BJ (cell line): ENCODE measurements at regions not wholly inside any gene's neighbourhood (a gene's known extent, or its start where the extent isn't known, plus 50 kb on each side); places are given as distances from the start of the nearest gene placed in this dataset.

Experiments
- CTCF ChIA-PET: fragments of 350-600 bp; formaldehyde crosslinking; extraction: SDS; loops from one replicate; lab custom pipeline; 2021; ENCODE audit warnings: antibody characterized with exemption, inconsistent platforms; lab: Yijun Ruan, JAX
- POLR2A ChIA-PET: fragments of 300-600 bp; sonication (Branson Sonifier 250); formaldehyde crosslinking; extraction: SDS; loops from one replicate; lab custom pipeline; 2021; ENCODE audit warnings: antibody characterized with exemption; lab: Charles Lee
- DNase-seq: peaks from one replicate; pipeline ENCODE4 v3.0.0-alpha.2; 2011; ENCODE audit warnings: low read depth
- H3K27me3 ChIP-seq: 2 replicates; pipeline ENCODE4 v1.6.0; 2011; ENCODE audit warnings: low read length; ENCODE audit not compliant: control insufficient read depth, insufficient read depth
- H3K36me3 ChIP-seq: 2 replicates; pipeline ENCODE4 v1.5.1; 2011; ENCODE audit warnings: low read length; ENCODE audit not compliant: control insufficient read depth, insufficient read depth
- H3K4me3 ChIP-seq: 2 replicates; pipeline ENCODE4 v1.5.1; 2011; ENCODE audit warnings: low read depth, mild to moderate bottlenecking, control low read depth, low read length
- TF ChIP-seq, protein P1 (sequence below): IDR thresholded peaks from 2 replicates; pipeline ENCODE4 v1.5.1; 2011; ENCODE audit warnings: low read depth, mild to moderate bottlenecking, control low read depth, inconsistent platforms, low read length, moderate library complexity; ENCODE audit not compliant: insufficient read depth

DNA sequence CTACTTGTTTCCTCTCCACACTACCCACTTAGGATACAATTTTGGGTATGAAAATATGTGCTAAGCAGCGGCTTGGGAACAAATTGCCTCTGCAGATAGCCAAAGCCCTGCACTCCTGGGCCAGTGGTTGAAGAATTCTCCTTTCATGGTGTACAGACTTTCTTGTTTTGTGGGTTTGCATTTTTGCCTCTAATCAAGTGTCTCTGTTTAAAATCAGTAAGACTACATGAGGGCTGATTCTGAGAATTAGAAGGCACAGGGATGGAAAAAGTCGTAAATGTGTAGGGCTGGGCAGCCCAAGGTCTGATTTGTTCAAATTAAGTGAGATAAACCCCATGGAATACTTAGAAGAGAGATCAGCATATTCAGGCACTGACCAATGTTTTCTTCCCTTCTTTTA is 103.7 kb upstream of the CD180 start:
- TF ChIP-seq, protein P1, sequence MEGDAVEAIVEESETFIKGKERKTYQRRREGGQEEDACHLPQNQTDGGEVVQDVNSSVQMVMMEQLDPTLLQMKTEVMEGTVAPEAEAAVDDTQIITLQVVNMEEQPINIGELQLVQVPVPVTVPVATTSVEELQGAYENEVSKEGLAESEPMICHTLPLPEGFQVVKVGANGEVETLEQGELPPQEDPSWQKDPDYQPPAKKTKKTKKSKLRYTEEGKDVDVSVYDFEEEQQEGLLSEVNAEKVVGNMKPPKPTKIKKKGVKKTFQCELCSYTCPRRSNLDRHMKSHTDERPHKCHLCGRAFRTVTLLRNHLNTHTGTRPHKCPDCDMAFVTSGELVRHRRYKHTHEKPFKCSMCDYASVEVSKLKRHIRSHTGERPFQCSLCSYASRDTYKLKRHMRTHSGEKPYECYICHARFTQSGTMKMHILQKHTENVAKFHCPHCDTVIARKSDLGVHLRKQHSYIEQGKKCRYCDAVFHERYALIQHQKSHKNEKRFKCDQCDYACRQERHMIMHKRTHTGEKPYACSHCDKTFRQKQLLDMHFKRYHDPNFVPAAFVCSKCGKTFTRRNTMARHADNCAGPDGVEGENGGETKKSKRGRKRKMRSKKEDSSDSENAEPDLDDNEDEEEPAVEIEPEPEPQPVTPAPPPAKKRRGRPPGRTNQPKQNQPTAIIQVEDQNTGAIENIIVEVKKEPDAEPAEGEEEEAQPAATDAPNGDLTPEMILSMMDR, result no peak
- H3K36me3 ChIP-seq, result no peaks in the 10 kb centered on the region
- no peak overlapping the region for H3K4me3 ChIP-seq
- no peaks in the 10 kb centered on the region for H3K27me3 ChIP-seq
- POLR2A ChIA-PET, result no interaction called here
- no peak for DNase-seq
- CTCF ChIA-PET, result no interaction called here

DNA sequence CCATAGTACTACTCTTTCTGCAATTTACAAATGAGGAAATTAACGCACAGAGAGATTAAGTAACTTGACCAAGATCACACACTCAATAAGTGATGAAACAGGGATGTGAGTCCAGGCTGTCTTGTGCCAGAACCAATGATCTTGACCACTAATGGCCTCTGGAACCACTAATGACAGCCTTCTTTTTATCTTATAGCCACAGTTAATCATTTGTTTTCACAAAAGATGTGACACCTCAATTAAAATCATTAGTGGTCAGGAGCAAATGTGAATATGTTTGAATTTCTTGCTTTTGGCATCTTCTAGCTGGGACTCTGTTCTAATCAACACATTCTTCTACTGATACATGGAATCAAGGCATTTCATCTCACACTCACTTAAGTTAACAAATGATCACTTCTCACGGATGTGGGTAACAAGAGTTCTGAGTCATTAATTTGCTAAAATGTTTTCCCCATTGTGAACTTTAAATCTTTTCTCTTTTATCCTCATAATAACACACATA is 102.7 kb upstream of the CD180 start:
- H3K4me3 ChIP-seq, result no peak overlapping the region
- DNase-seq, result no peak
- no peaks in the 10 kb centered on the region for H3K36me3 ChIP-seq
- TF ChIP-seq, protein P1, result no peak
- H3K27me3 ChIP-seq, result no peaks in the 10 kb centered on the region
- ChIA-PET POLR2A (no interaction called here), CTCF (no interaction called here)

DNA sequence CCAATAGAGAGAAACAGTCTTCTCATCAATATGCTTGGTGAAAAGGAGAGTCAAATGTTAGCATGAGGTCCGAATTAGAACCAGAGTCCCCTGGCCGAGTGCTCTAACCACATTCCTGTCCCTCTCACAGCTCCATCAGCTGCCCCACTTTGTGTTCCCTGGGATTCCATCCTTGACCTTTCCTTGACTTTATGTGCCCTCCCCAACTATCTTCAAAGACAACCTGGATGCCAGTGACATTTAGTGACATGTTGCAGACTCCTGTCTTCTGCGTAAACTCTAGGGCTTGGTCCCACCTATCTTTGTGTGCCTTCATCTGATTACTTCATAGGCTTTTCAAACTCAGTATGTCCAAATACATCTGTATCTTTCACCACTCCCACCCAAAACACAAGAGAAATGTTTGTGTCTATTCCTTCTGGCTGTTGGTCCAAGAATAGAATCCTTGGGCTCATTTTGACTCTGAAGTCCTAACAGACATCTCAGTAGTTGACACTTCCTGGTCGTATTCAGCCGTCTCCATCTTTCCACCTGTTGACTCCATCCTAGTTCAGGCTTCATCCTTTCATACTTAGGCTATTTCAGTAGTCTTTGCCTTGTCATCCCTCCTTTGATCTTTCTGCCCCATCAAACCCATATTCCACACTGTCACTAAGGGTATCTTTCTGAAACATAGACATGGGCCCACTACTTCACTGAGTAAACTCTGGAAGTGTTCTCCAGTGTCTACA is 101.4 kb upstream of the CD180 start:
- Histone ChIP-seq H3K27me3 (no peaks in the 10 kb centered on the region), H3K4me3 (no peak overlapping the region), H3K36me3 (no peaks in the 10 kb centered on the region)
- TF ChIP-seq, protein P1, result no peak
- POLR2A ChIA-PET, result no interaction called here
- CTCF ChIA-PET, result no interaction called here
- DNase-seq, result no peak

DNA sequence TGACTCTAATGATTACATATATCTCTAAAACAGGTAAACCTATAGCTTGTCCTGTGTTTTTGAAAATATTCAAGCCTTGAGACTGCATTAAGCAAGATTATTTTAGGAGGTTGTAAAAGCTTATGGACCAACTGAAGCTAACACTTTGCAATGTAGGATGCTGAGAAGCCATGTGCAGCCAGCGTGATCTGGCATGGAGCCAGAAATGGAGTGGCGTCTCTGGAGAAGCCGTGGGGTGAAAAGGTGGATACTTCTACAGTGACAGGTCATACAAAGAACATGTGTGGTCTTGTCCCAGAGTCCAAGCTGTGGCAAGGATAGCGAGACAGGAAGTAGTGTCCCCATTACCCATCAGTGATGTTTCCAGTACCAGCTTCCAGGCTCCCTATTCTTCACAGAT is 100.8 kb upstream of the CD180 start:
- Histone ChIP-seq H3K27me3 (no peaks in the 10 kb centered on the region), H3K36me3 (no peaks in the 10 kb centered on the region), H3K4me3 (no peak overlapping the region)
- POLR2A ChIA-PET, result no interaction called here
- TF ChIP-seq, protein P1, result no peak
- CTCF ChIA-PET, result no interaction called here
- DNase-seq, result no peak

DNA sequence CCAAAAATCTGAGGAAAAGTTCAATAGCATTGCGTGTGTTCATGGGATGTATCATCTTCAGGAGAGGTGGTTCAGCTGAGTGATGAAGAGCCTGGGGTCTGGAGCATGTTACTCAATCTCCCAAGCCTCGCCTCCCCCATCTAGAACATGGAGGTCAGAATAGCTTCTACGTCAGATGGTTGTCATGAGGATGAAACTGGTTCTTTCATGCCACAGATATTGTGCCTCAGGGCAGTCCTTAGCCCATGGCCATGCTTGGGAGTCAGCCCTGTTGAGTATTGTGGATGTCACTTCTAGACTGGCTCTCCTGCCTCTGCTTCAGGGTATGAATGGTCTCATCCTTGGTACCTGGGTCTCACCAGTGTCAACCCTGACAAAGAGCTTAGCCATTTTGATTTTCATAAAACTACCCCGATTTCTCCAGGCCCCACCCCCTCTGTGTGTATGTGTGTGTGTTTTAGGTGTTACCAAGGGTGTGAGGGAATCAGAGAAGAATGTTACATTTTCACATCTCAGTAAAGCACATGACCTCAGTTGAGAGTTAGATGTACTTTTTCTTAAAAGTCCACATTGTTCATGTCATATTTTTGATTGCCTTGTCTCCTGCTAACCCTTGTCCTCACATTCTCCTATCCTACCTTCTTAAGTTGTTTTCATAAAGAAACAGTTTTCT is 97.8 kb upstream of the CD180 start:
- DNase-seq, result no peak
- Histone ChIP-seq H3K4me3 (no peak overlapping the region), H3K27me3 (no peaks in the 10 kb centered on the region), H3K36me3 (no peaks in the 10 kb centered on the region)
- CTCF ChIA-PET, result interaction anchor here (0.6 kb wide), 2 partner anchors 29 to 792 kb away, joined by 3 read pairs; no protein-coding TSS in a partner anchor
- TF ChIP-seq, protein P1, result no peak
- POLR2A ChIA-PET, result no interaction called here
